GM23248 (cell line): ENCODE measurements at regions not wholly inside any gene's neighbourhood (a gene's known extent, or its start where the extent isn't known, plus 50 kb on each side); places are given as distances from the start of the nearest gene placed in this dataset.

Experiments used
- EZH2 ChIP-seq: fragments of 200-600 bp; sonication (generic); IDR thresholded peaks from 2 replicates; pipeline ENCODE4 v1.6.1; 2018; ENCODE audit warnings: antibody characterized with exemption, mild to moderate bottlenecking; ENCODE audit not compliant: insufficient read depth, poor library complexity, severe bottlenecking
- EZH2phosphoT487 ChIP-seq: fragments of 200-600 bp; sonication (generic); IDR thresholded peaks from 2 replicates; pipeline ENCODE4 v1.6.1; 2018; ENCODE audit warnings: antibody characterized with exemption, moderate library complexity, mild to moderate bottlenecking, low read depth; ENCODE audit not compliant: insufficient read depth

- no peak for TF ChIP-seq EZH2
- TF ChIP-seq EZH2phosphoT487: no peak
Observed at GRCh38 chr12:89968151-89968700, 259.6 kb upstream of the ATP2B1 start.
